Activated effector memory CD4-positive, alpha-beta T cell treated with Interleukin-2 at 50 U/mL for 16 hours (primary cell): ENCODE measurements at regions not wholly inside any gene's neighbourhood (a gene's known extent, or its start where the extent isn't known, plus 50 kb on each side); places are given as distances from the start of the nearest gene placed in this dataset.
"Not testable (repeated sequence)": the region's sequence is repeated elsewhere in the genome, so short reads cannot be mapped to it uniquely, and the experiment has no call there.

Experiments
- DNase-seq: peaks from one replicate; pipeline ENCODE4 v3.0.0-alpha.2; 2020

GRCh38 chr5:34539183-34539582, 116.9 kb upstream of the RAI14 start:
- no peak for DNase-seq

DNA sequence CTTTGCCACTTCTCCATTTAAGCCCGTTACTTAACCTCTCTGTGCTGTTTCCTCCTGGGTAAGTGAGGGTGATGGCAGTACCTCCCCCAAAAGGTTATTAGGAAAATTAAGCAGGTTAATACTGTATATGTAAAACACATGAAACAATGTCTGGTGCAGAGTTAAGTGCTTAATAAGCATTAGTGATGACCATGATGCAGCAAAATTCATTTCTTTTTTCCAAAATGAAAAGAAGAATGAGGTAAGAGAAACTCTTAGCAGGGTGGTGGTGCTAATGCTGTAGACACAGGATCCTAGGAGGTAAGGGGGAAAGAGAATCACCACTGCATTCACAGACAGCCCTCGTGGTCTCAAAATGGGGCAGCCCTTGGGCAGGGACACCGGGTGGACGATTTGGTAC, 115.1 kb upstream of the RAI14 start:
- no peak for DNase-seq

DNA sequence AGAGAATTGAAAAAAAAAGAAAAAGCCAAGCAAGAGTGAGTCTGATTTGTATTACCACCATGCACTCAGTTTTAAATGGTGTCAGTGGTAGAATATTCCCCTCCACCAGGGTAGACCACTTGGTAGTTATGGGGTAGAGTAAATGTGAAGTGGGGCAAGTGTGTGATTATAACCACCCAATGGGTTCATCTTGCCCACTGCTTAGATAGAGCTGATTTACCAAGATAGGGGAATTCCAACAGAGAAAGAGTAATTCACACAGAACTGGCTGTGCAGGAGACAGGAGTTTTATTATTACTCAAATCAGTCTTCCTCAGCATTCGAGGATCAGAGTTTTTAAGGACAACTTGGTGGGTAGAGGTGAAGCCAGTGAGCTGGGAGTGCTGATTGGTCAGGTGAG, 113.3 kb upstream of the RAI14 start:
- DNase-seq, result no peak

DNA sequence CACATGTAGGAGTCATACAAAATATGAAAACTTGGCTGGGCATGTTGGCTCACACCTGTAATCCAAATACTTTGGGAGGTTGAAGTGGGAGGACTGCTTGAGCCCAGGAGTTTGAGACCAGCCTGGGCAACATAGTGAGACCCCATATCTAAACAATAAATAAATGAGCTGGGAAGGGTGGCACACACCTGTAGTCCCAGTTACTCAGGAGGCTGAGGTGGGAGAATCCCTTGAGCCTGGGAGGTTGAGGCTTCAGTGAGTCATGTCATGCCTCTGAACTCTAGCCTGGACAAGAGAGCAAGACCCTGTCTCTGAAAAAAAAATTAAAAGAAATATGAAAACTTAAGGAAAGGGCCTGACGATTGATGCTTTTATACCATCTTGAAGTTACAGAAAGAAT, 112.4 kb upstream of the RAI14 start:
- no peak for DNase-seq

DNA sequence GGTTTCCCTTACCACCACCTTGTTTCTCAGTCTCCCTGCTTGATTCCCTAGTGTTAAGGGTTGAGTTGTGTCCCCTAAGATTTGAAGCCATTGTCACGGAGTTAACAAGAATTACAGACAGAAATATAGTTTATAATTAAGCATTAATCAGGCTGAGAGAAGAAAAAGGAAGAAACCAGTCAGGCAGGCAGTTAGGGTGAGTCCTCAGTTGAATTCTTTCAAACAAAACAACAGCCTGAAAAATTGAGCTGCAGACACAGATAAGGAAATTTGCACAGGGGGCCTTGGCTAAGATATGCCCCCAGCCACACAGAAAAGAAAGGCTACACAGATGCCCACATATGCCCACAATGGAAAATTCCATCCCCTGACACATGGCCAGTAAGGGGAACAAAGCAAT, 111.7 kb upstream of the RAI14 start:
- DNase-seq, result no peak

GRCh38 chr5:34545164-34545563, 111.0 kb upstream of the RAI14 start:
- no peak for DNase-seq

- no peak for DNase-seq
Measured at GRCh38 chr5:34545626-34546025, 110.5 kb upstream of the RAI14 start.

DNA sequence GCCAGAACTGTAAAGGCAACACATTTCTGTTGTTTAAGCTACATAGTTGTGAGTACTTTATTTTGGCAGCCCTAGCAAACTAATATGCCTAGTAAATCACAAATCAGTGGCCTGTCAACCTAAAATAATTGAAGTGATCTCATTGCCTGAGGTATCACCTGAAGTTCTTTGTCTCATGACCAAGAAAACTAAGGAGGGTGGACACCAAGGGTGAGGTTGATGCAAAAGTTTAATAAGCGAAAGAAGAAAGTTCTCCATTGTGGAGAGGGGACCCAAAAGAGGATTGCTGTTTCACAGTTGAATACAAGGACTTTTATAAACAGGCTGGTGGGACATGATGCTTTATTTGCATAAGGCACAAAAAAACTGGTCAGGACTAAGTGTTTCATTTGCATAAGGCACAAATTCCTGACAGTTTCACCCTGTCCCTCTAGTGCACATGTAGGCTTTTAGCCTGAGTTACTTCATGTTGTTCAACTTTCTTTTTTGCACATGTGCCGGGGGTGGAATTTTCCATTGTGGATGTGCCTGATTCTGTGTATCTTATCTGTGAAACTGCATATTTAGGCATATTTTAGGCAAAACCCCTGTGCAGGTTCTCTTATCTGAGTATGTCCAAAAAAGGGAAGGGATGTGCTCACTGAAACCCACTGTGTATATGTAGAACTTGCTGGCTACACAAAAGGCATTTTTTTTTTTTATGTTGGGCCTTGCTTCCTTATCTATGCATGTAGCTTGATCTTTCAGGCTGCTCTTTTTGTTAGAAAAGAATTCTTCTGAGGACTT, 108.6 kb upstream of the RAI14 start:
- DNase-seq, result no peak

DNA sequence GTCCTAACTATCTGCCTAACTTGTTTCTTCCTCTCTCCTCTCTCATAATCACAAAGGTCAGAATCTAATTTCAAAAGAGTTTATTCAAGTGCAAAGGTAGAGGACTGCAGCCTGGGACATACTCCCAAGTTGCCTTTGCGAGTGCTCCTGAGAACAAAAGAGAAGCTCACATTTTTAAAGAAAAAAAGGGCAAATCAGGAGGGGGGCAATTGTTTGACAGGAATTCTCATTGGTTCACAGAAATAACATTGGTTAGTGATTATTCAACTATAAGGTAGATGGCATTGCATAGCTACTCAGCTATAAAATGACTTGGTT, 108.1 kb upstream of the RAI14 start:
- no peak for DNase-seq

DNA sequence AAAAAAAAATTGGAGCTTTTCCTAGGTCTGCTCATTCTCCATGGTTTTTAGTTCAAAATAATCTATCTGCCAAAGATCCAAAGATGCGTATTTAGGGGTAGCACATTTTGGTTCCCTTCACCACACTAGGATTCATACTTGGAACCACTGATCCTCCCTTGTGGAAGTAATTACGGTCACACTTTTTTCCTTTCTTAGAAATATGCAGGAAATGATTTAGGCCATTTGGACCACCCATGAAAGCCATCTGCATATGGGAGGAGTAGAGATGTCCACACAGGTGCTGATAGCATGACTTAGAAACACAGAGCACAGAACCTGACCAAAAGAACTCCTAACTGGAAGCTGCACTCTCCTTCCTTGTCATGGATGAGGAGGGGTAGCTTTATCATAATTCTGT, 105.9 kb upstream of the RAI14 start:
- DNase-seq, result no peak

GRCh38 chr5:34550964-34551363, 105.2 kb upstream of the RAI14 start:
- no peak for DNase-seq

- no peak for DNase-seq
Measured at GRCh38 chr5:34551911-34552433, 104.2 kb upstream of the RAI14 start.

- no peak for DNase-seq
Measured at GRCh38 chr5:34552686-34553085, 103.4 kb upstream of the RAI14 start.

DNA sequence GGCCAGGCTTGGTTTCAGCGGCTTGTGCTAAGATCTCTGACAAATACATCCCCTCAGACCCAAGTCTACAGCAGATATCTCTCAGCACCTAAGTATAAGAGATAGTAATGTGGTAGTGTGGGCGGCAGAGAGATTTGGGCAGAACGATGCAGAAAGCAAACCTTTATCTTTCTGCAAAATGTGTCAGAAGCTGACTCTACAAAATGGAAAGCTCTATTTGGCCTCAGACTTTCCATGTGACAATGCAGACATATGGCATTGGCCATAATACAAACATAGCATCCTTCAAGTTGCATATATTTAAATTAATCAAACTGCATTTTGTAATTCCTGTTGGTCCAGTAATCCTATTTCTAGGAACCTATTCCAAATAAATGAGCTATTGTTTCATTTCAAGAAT, 102.5 kb upstream of the RAI14 start:
- no peak for DNase-seq

- DNase-seq, result no peak
Measured at GRCh38 chr5:34554641-34555040, 101.5 kb upstream of the RAI14 start.

- no peak for DNase-seq
Measured at GRCh38 chr5:34555699-34556508, 100.2 kb upstream of the RAI14 start.

GRCh38 chr5:34556509-34556782, 99.7 kb upstream of the RAI14 start:
- no peak for DNase-seq

GRCh38 chr5:34561581-34561980, 94.5 kb upstream of the RAI14 start:
- not testable (repeated sequence) for DNase-seq

DNA sequence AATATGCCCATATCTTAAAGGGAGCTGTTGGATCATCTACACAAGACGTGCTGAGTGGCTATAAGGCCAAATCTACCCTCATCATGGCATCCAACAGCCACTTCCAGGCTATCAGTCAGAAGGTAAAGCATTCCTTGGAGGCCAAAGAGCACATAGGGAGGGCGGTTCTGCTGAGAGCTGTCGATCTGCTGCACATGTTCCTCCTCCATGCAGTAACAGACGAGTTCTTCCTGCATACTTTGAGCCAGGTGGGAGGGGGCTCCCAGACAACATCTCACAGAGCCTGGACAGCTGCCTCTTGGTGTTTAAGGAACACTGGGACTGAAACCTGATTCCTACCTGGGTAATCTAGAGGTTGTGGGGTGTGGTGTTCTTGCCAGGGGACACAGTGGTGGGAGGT, 93.3 kb upstream of the RAI14 start:
- DNase-seq, result no peak

GRCh38 chr5:34563269-34563668, 92.9 kb upstream of the RAI14 start:
- no peak for DNase-seq

DNA sequence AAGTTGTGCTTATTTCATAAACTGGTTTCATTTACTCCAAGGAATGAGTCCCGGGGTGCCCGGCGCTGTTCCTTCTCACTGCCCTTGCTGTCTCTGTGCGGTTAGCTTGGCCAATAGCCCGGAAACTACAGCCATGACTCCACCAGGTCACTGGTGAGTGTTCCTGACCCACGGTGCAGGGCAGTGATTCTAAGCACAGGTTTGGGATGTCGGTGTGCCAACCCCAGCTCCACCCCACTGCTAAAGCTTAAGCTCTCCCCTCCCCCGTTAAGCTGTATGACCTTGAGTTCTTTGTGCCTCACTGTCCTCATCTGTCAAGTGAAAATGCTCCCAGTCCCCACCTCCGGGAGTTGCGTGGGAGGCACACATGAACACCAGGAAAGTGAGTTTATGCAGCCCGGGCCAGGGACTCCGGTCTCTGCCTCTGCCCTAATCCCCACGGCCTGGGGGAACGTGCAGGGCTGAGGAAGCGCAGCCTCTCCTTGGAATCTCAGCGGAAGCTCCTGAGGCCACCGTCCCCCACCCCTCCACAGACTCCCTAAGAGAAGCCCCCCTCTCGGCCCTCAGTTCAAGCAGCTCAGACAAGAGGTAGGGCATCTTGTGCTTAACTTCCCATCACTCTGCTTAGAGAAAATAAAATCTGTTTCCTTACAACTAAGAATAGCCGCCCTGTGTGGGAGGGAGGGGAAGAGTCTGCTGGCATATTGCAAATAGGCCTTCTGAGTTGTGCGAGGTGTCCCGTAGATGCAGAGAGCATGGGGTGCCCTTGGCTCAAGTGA, 92.0 kb upstream of the RAI14 start:
- no peak for DNase-seq

- DNase-seq, result no peak
Measured at GRCh38 chr5:34564710-34565235, 91.4 kb upstream of the RAI14 start.

- no peak for DNase-seq
Measured at GRCh38 chr5:34570143-34570542, 86.0 kb upstream of the RAI14 start.
